Activated T-helper 2 cell treated with anti-CD3 and anti-CD28 coated beads, Interferon-gamma antibody, Interleukin-2, Interleukin-4, amounts not matched to agents 10 μg/mL and 5 μg/mL and 100 μg/mL, durations not matched to agents 14 hours and 24 hours and 36 hours (primary cell): ENCODE measurements at regions not wholly inside any gene's neighbourhood (a gene's known extent, or its start where the extent isn't known, plus 50 kb on each side); places are given as distances from the start of the nearest gene placed in this dataset.

Source experiments
- DNase-seq: peaks from one replicate; pipeline ENCODE4 v3.0.0; 2021; ENCODE audit warnings: low spot score
- H3K27ac Mint-ChIP-seq: one replicate; pipeline ENCODE4 v1.8.0; 2021; ENCODE audit warnings: mixed read lengths
- H3K27me3 Mint-ChIP-seq: one replicate; pipeline ENCODE4 v1.8.0; 2021; ENCODE audit warnings: low read depth, mixed read lengths
- H3K36me3 Mint-ChIP-seq: one replicate; pipeline ENCODE4 v1.8.0; 2021; ENCODE audit warnings: low read depth, mixed read lengths
- H3K4me1 Mint-ChIP-seq: one replicate; pipeline ENCODE4 v1.8.0; 2021; ENCODE audit warnings: low read depth, mixed read lengths
- H3K4me3 Mint-ChIP-seq: one replicate; pipeline ENCODE4 v1.8.0; 2021; ENCODE audit warnings: low read depth, mild to moderate bottlenecking, moderate library complexity, mixed read lengths
- H3K9me3 Mint-ChIP-seq: one replicate; pipeline ENCODE4 v1.8.0; 2021; ENCODE audit warnings: mixed read lengths
- intact Hi-C: fragments of 100-400 bp; cut with micrococcal nuclease; formaldehyde crosslinking; loops from one replicate; pipeline ENCODE4 v1.15.1; 2023

DNA sequence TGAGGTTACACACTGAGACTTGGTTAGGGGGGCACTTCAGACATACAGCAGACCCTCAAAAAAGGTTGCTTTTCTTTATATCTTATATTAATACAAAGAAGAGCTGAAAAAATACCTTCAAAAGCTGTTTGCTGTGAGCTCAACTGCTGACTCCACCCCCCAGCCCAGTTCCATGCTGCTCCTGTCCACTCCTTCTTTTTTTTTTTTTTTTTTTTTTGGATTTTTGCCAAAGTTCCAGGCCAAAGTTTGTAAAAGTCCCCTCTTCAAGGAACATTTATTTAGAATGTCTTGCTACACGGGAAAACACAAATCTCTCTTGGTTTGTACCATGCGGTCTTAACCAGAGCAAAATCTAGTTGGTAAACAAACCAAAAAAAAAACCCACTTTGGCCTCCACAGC lies 85.3 kb upstream of the AKAP12 start:
- intact Hi-C loops, result no loop called here
- Mint-ChIP-seq H3K9me3 (no peaks in the 10 kb centered on the region), H3K4me3 (no peak overlapping the region), H3K27ac (no peak overlapping the region), H3K27me3 (peaks cover 14% of the 10 kb centered on the region), H3K36me3 (no peaks in the 10 kb centered on the region), H3K4me1 (no peaks in the 10 kb centered on the region)
- DNase-seq, result no peak

DNA sequence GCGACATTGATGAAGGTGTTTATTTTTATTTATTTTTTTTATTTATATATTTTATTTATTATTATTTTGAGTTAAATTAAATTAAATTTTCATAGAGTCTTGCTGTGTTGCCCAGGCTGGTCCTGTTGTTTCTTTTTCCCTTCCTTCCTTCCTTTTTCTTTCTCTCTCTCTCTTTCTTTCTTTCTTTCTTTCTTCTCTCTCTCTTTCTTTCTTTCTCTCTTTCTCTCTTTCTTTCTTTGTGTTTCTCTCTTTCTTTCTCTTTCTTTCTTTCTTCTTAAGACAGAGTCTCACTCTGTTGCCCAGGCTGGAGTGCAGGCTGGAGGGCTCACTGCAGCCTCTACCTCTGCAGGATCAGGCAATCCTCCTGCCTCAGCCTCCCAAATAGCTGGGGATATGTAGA lies 84.7 kb upstream of the AKAP12 start:
- Mint-ChIP-seq H3K9me3 (no peaks in the 10 kb centered on the region), H3K27ac (no peak overlapping the region), H3K4me1 (no peaks in the 10 kb centered on the region), H3K27me3 (peaks cover 17% of the 10 kb centered on the region), H3K36me3 (no peaks in the 10 kb centered on the region), H3K4me3 (no peak overlapping the region)
- intact Hi-C loops, result no loop called here
- DNase-seq, result no peak

DNA sequence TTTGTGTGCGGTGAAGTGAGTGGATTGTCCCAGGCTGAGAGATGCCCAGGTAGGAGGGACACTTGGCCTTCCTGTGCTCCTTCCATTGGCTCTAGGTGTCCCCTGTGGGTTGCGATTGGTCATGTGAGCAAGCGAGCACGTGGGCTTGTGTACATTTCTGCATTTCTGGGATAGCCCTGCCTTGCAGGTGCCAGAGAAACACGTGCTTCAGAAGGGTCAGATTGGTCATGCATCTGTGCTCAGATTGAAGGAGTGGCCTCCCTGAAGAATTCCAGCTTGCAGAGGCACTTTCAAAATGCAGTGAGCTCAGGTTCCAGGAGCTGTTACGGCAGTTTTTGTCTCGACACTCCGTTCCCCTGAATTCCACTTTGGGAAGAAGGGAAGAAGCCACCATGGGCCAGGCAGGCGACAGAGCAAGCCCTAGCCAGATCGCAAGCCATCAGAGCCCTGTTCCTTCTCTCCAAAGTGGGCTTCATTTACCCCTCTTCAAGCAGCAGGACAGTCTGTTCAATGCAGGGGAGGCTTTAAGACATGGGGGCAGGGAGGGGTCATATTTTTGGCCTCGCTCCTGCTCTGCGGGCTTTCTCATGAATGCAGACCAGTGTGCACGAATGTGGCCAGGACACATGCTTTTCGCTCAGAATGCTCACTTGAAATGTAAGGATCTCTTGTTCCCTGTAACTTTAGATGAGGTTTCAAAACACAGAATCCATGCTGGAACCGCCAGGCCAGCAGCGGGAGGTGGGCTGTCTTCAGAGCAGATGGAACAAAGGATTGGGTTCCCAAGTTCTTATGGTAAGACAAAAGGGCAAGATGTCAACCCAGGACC lies 78.6 kb upstream of the AKAP12 start:
- no peak for DNase-seq
- Mint-ChIP-seq H3K4me1 (no peaks in the 10 kb centered on the region), H3K4me3 (no peak overlapping the region), H3K9me3 (no peaks in the 10 kb centered on the region), H3K36me3 (no peaks in the 10 kb centered on the region), H3K27ac (no peak overlapping the region), H3K27me3 (peaks cover 7% of the 10 kb centered on the region)
- intact Hi-C loops, result no loop called here

DNA sequence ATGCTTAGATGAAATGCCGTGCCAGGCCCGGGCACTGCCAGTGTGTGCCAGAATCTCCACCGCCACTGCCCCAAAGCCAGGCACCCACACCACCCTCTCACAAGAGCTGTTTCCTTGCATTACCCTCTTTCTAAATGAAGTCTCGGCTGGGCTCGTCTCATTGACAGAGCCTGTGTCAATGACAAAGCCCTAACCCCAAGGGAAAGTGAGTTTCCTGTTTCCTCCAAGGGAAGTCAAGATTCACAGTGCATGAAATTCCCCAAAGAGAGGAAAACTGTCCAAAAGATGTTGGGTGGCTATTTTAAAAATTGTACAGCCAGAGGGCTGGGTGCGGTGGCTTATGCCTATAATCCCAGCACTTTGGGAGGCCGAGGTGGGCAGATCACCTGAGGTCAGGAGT lies 75.4 kb upstream of the AKAP12 start:
- peaks cover 12% of the 10 kb centered on the region for H3K27me3 Mint-ChIP-seq
- H3K4me1 Mint-ChIP-seq, result no peaks in the 10 kb centered on the region
- H3K9me3 Mint-ChIP-seq, result no peaks in the 10 kb centered on the region
- intact Hi-C loops, result no loop called here
- no peak for DNase-seq
- H3K27ac Mint-ChIP-seq, result no peak overlapping the region
- no peak overlapping the region for H3K4me3 Mint-ChIP-seq
- H3K36me3 Mint-ChIP-seq, result no peaks in the 10 kb centered on the region

DNA sequence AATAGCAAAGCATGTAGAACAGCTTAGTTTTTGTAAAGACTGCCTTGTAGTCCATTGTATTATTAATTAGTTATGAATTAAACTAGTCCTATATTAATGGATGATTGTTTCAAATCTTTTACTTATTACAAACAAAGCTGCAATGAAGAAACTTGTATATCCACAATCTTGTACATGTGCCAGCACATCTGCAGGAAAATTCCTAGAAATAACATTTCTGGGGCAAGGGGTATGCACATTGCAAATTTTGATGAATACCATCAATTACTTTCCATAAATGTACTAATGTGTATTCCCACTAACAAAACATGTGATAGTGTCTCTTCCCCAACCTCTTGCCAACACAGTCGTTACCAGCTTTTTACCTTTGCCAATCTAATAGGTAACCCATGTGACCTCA lies 73.6 kb upstream of the AKAP12 start:
- intact Hi-C loops, result no loop called here
- Mint-ChIP-seq H3K27me3 (peaks cover 8% of the 10 kb centered on the region), H3K27ac (no peak overlapping the region)

DNA sequence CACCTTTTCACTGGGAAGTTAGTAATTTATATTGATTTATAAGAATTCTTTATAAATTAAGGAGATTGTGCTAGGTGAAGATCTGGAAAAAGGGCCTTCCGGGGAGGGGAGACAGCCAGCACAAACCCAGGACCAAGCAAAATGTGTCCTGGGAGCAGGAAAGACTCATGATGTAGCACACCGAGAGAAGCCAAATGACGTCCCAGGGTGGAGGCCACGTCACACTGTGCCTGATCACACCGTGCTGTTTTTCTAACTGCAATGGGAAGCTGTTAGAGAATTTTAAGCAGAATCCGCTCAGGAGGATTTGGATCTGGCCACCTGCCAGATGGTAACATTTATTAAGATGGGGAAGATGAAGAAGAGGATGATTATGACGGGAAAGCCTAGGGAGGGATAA lies 72.7 kb upstream of the AKAP12 start:
- intact Hi-C loops, result loop anchor here (1.0 kb wide), 1 partner anchor 20 kb away; no protein-coding TSS in a partner anchor
- H3K36me3 Mint-ChIP-seq, result no peaks in the 10 kb centered on the region
- no peak for DNase-seq
- H3K4me1 Mint-ChIP-seq, result no peaks in the 10 kb centered on the region
- H3K27me3 Mint-ChIP-seq, result peaks cover 10% of the 10 kb centered on the region
- H3K9me3 Mint-ChIP-seq, result no peaks in the 10 kb centered on the region
- H3K27ac Mint-ChIP-seq, result no peak overlapping the region
- H3K4me3 Mint-ChIP-seq, result no peak overlapping the region

More for the DNA sequence above, 73.6 kb upstream of the AKAP12 start:
- no peak for DNase-seq
- H3K4me1 Mint-ChIP-seq, result no peaks in the 10 kb centered on the region
- no peaks in the 10 kb centered on the region for H3K36me3 Mint-ChIP-seq
- H3K9me3 Mint-ChIP-seq, result no peaks in the 10 kb centered on the region
- no peak overlapping the region for H3K4me3 Mint-ChIP-seq

DNA sequence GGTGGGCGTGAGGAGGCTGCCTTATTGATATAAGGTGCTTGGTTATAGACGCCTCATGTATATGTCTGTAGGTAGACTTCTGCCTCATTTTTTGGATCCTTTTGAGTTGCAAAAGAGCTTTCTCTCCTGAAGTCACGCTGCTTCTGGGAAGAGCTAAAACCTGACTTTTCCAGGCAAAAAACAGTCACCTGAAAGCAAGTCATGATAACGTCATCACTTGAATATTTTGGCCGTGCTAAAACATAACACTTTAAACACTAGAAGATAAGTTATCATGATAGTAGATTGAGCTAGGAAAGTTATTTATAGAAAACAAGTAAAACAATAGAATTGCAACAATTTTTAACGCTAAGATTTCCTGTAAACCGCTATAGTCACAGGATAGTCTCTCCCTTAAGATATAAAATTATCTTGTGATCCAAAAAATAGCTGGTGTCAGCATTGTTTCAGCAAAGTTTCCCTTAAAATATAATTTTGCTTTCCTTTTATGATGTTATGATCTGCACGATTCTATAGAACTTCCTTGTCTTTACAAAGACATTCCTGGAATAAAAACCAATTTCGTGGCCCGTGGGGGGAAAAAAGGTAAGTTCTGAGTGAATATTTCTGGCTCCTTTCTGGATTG lies 69.0 kb upstream of the AKAP12 start:
- H3K4me3 Mint-ChIP-seq, result no peak overlapping the region
- peaks cover 20% of the 10 kb centered on the region for H3K27me3 Mint-ChIP-seq
- H3K9me3 Mint-ChIP-seq, result no peaks in the 10 kb centered on the region
- H3K27ac Mint-ChIP-seq, result no peak overlapping the region
- no peaks in the 10 kb centered on the region for H3K4me1 Mint-ChIP-seq
- intact Hi-C loops, result no loop called here
- DNase-seq, result no peak
- H3K36me3 Mint-ChIP-seq, result no peaks in the 10 kb centered on the region

DNA sequence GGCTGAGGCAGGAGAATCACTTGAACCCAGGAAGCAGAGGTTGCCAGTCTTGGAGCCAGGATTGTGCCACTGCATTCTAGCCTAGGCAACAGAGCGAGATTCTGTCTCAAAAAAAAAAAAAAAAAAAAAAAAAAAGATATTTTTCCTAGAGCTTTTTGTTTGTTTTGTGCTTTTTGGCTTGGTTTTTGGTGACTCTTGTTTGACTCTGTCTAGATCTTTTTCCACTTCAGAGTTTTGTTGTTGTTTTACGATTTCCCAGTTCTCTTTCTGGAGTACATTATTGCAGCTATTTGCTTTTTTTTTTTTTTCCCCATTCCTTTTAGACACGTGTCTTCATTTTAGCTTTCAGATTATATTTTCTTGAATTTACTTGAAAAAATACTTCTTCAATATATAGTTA lies 67.0 kb upstream of the AKAP12 start:
- Mint-ChIP-seq H3K9me3 (no peaks in the 10 kb centered on the region), H3K4me1 (no peaks in the 10 kb centered on the region), H3K27me3 (peaks cover 21% of the 10 kb centered on the region), H3K36me3 (no peaks in the 10 kb centered on the region), H3K27ac (no peak overlapping the region), H3K4me3 (no peak overlapping the region)
- intact Hi-C loops, result no loop called here
- no peak for DNase-seq

DNA sequence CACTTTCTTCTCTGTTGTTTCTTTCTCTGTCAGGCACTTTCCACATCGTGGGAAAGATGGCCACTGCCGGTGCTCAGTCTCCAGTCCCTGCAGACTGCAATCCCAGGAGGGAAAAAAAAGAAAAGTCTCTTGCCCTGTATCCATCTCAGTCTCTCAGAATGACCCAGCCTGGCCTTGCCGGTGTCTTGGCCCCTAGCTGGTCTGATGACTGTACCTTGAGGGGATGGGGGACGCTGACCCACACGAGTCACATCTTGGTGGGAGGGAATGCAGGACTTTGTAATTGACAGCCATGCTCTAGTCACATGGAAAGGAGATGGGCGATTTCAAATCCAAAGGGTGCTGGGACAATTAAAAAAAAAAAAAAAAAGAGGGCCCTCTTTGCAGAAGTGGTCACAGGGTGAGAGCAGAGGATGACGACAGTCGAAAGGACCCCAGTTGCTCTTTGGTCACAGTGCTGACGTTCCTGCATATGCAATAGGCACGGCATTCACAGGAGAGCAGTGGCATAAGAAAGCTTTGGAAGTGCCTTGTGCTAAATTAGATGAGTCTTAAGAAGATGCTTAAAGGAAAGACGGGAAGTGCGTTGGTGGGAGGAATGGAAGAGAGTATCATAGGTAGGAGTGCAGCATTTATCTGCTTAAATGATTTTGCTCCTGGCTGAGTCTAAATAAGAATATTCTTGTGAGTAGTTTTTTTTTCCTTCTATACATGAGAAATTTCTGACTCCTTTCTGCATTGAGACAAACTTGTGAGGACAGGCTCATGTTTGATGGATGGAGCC lies 63.9 kb upstream of the AKAP12 start:
- H3K27ac Mint-ChIP-seq, result no peak overlapping the region
- H3K36me3 Mint-ChIP-seq, result no peaks in the 10 kb centered on the region
- DNase-seq, result no peak
- H3K4me1 Mint-ChIP-seq, result no peaks in the 10 kb centered on the region
- no peaks in the 10 kb centered on the region for H3K9me3 Mint-ChIP-seq
- intact Hi-C loops, result no loop called here
- H3K27me3 Mint-ChIP-seq, result peaks cover 29% of the 10 kb centered on the region
- H3K4me3 Mint-ChIP-seq, result no peak overlapping the region

DNA sequence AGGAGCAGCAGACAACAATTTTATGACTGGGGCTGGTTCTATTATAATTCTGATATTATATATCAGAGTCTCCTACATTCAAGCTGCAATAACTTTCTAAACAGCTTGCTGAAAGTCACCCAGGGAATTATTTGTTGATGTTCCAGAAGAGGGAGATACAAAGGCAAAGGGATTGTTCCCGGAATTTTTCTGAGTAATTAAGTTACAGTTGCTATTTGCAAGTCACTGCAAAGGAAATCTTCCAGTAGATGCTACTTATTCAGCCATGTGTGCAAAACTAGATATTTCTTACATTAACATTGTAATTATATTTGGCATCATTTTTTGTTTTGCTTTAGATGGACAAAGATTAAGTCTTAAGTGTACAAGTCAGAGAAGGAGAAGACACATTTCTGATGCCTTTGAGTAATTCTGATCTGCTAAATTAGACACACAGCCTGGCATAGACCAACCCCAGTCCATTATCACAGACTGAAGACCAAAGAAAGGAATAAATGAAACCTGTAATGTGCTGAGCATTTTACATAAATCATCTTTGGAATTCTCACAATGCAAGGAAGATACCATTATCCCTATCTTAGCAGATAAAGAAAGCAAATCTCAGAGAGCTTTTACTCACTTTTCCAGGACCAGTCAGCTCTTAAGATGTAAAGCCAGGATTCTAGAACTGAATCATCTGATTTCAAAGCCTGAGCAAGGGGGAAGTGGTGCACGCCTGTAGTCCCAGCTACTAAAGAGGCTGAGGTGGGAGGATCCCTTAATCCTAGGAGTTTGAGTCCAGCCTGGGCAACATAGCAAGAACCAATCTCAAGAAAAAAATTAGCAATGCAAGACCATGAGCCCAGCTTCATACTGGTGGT lies 62.6 kb upstream of the AKAP12 start:
- Mint-ChIP-seq H3K27ac (no peak overlapping the region), H3K36me3 (no peaks in the 10 kb centered on the region), H3K4me3 (no peak overlapping the region), H3K4me1 (no peaks in the 10 kb centered on the region), H3K9me3 (no peaks in the 10 kb centered on the region), H3K27me3 (peaks cover 26% of the 10 kb centered on the region)
- no peak for DNase-seq
- intact Hi-C loops, result no loop called here

DNA sequence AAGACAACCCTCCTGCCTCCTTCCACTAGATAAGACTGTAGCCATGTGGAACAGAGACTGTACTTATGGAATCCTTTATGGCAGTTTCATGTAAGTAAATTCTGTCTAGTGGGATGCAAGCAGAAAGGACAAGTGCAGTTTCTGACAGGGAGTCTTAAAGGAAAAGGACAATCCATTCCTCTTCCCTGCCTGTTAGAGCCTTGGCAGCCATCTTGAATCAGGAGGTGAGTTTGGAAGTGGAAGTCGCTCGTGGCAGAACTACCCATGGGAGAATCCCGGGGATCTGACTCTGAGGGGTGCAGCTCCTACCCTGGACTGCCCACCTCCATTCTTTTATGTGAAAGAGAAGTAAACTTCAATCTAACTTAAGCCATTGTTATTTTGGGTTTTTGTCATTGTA lies 61.4 kb upstream of the AKAP12 start:
- Mint-ChIP-seq H3K36me3 (no peaks in the 10 kb centered on the region), H3K27ac (no peak overlapping the region), H3K4me3 (no peak overlapping the region), H3K4me1 (no peaks in the 10 kb centered on the region), H3K27me3 (peaks cover 26% of the 10 kb centered on the region), H3K9me3 (no peaks in the 10 kb centered on the region)
- no peak for DNase-seq
- intact Hi-C loops, result no loop called here

DNA sequence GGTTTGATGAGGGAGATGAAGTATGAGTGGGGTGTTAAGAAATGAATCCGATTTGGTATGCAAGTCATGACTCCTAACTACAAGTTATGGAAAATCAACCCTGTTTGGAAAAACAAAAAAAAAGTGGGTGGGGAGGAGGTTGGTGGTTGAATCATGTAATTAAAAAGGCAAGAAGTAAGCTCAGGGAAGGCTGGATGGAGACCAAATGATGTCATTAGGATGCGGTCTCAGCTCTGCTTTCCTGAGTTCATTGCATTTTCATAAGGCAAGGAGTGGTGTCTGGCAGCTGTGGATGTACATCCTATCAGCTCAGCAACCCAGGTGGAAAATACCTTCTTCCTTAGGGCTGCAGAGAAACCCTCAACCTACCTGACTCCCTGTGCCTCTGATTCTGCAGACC lies 60.4 kb upstream of the AKAP12 start:
- H3K4me1 Mint-ChIP-seq, result no peaks in the 10 kb centered on the region
- intact Hi-C loops, result no loop called here
- H3K27me3 Mint-ChIP-seq, result peaks cover 23% of the 10 kb centered on the region
- H3K4me3 Mint-ChIP-seq, result no peak overlapping the region
- H3K9me3 Mint-ChIP-seq, result no peaks in the 10 kb centered on the region
- no peak overlapping the region for H3K27ac Mint-ChIP-seq
- no peaks in the 10 kb centered on the region for H3K36me3 Mint-ChIP-seq
- no peak for DNase-seq
